BLaER1 (cell line): ENCODE measurements at regions not wholly inside any gene's neighbourhood (a gene's known extent, or its start where the extent isn't known, plus 50 kb on each side); places are given as distances from the start of the nearest gene placed in this dataset.

ENCODE experiments used
- H3K27ac ChIP-seq: shearing (Covaris generic); formaldehyde crosslinking; 2 replicates; pipeline ENCODE4 v1.8.1; 2022
- H3K27me3 ChIP-seq: shearing (Covaris generic); formaldehyde crosslinking; 2 replicates; pipeline ENCODE4 v1.8.1; 2022
- H3K36me3 ChIP-seq: shearing (Covaris generic); formaldehyde crosslinking; 2 replicates; pipeline ENCODE4 v1.8.1; 2022
- H3K4me1 ChIP-seq: shearing (Covaris generic); formaldehyde crosslinking; 2 replicates; pipeline ENCODE4 v1.8.1; 2022
- H3K4me2 ChIP-seq: shearing (Covaris generic); formaldehyde crosslinking; 2 replicates; pipeline ENCODE4 v1.8.1; 2022
- H3K4me3 ChIP-seq: shearing (Covaris generic); formaldehyde crosslinking; 2 replicates; pipeline ENCODE4 v1.8.1; 2022
- H3K9ac ChIP-seq: shearing (Covaris generic); formaldehyde crosslinking; 2 replicates; pipeline ENCODE4 v1.8.1; 2022
- H3K9me3 ChIP-seq: shearing (Covaris generic); formaldehyde crosslinking; 2 replicates; pipeline ENCODE4 v1.8.1; 2022
- H4K20me1 ChIP-seq: shearing (Covaris generic); formaldehyde crosslinking; 2 replicates; pipeline ENCODE4 v1.8.1; 2022
- Cebpa-rat ChIP-seq: shearing (Covaris generic); IDR thresholded peaks from 2 replicates; pipeline ENCODE4 v1.8.1; 2022

- H3K4me3 ChIP-seq, result no peak overlapping the region
- H3K9me3 ChIP-seq, result no peaks in the 10 kb centered on the region
- TF ChIP-seq Cebpa-rat, result no peak
- no peaks in the 10 kb centered on the region for H4K20me1 ChIP-seq
- H3K27ac ChIP-seq, result 0 out of 2 replicates have a peak overlapping the region, but pooled peaks have one; percentile 22
- no peaks in the 10 kb centered on the region for H3K36me3 ChIP-seq
- H3K27me3 ChIP-seq, result no peaks in the 10 kb centered on the region
- H3K9ac ChIP-seq, result peak overlapping the region; percentile 12; the same call in 1 of the 2 replicates
- H3K4me2 ChIP-seq, result peak overlapping the region; percentile 62
- peaks cover 19% of the 10 kb centered on the region for H3K4me1 ChIP-seq
Observed at GRCh38 chr17:72558971-72559476, 438.2 kb downstream of the SOX9 start.

GRCh38 chr17:72560303-72561247, 439.8 kb downstream of the SOX9 start:
- no peak for TF ChIP-seq Cebpa-rat
- H3K27ac ChIP-seq, result no peak overlapping the region
- no peak overlapping the region for H3K9ac ChIP-seq
- H3K4me3 ChIP-seq, result no peak overlapping the region
- no peaks in the 10 kb centered on the region for H3K9me3 ChIP-seq
- no peaks in the 10 kb centered on the region for H4K20me1 ChIP-seq
- H3K27me3 ChIP-seq, result no peaks in the 10 kb centered on the region
- H3K4me2 ChIP-seq, result no peak overlapping the region
- no peaks in the 10 kb centered on the region for H3K36me3 ChIP-seq
- H3K4me1 ChIP-seq, result peaks cover 19% of the 10 kb centered on the region

GRCh38 chr17:72561266-72561665, 440.4 kb downstream of the SOX9 start:
- no peak for TF ChIP-seq Cebpa-rat

GRCh38 chr17:72561680-72562079, 440.9 kb downstream of the SOX9 start:
- Histone ChIP-seq H3K4me2 (no peak overlapping the region), H3K4me1 (peaks cover 19% of the 10 kb centered on the region), H3K27ac (no peak overlapping the region), H3K9me3 (no peaks in the 10 kb centered on the region), H3K4me3 (no peak overlapping the region), H3K9ac (no peak overlapping the region), H4K20me1 (no peaks in the 10 kb centered on the region), H3K27me3 (no peaks in the 10 kb centered on the region), H3K36me3 (no peaks in the 10 kb centered on the region)
- TF ChIP-seq Cebpa-rat, result no peak

More at GRCh38 chr17:72561266-72561665, 440.4 kb downstream of the SOX9 start:
- no peak overlapping the region for H3K27ac ChIP-seq
- H3K9ac ChIP-seq, result no peak overlapping the region
- H3K4me3 ChIP-seq, result no peak overlapping the region
- H3K4me1 ChIP-seq, result peaks cover 19% of the 10 kb centered on the region
- no peaks in the 10 kb centered on the region for H3K27me3 ChIP-seq
- no peaks in the 10 kb centered on the region for H3K9me3 ChIP-seq
- no peak overlapping the region for H3K4me2 ChIP-seq
- H4K20me1 ChIP-seq, result no peaks in the 10 kb centered on the region
- no peaks in the 10 kb centered on the region for H3K36me3 ChIP-seq

- Histone ChIP-seq H3K27ac (no peak overlapping the region), H3K27me3 (no peaks in the 10 kb centered on the region)
Observed at GRCh38 chr17:72562615-72563188, 441.9 kb downstream of the SOX9 start.

GRCh38 chr17:72563952-72564351, 443.1 kb downstream of the SOX9 start:
- Histone ChIP-seq H3K27me3 (no peaks in the 10 kb centered on the region), H3K9me3 (no peaks in the 10 kb centered on the region), H3K4me3 (no peak overlapping the region), H3K27ac (no peak overlapping the region), H4K20me1 (no peaks in the 10 kb centered on the region), H3K4me1 (peaks cover 33% of the 10 kb centered on the region), H3K4me2 (no peak overlapping the region), H3K36me3 (no peaks in the 10 kb centered on the region), H3K9ac (no peak overlapping the region)
- no peak for TF ChIP-seq Cebpa-rat

More at GRCh38 chr17:72562615-72563188, 441.9 kb downstream of the SOX9 start:
- no peak for TF ChIP-seq Cebpa-rat
- Histone ChIP-seq H3K9ac (no peak overlapping the region), H4K20me1 (no peaks in the 10 kb centered on the region), H3K4me3 (no peak overlapping the region), H3K4me1 (peaks cover 28% of the 10 kb centered on the region), H3K9me3 (no peaks in the 10 kb centered on the region), H3K4me2 (no peak overlapping the region), H3K36me3 (no peaks in the 10 kb centered on the region)

- Histone ChIP-seq H4K20me1 (no peaks in the 10 kb centered on the region), H3K9ac (no peak overlapping the region)
Observed at GRCh38 chr17:72565006-72565405, 444.2 kb downstream of the SOX9 start.

GRCh38 chr17:72565758-72566157, 444.9 kb downstream of the SOX9 start:
- no peak for TF ChIP-seq Cebpa-rat
- Histone ChIP-seq H3K36me3 (no peaks in the 10 kb centered on the region), H3K27ac (0 out of 2 replicates have a peak overlapping the region, but pooled peaks have one; percentile 18)

More at GRCh38 chr17:72565006-72565405, 444.2 kb downstream of the SOX9 start:
- TF ChIP-seq Cebpa-rat, result no peak
- Histone ChIP-seq H3K9me3 (no peaks in the 10 kb centered on the region), H3K36me3 (no peaks in the 10 kb centered on the region), H3K27ac (no peak overlapping the region), H3K4me1 (peaks cover 30% of the 10 kb centered on the region), H3K4me2 (no peak overlapping the region), H3K4me3 (no peak overlapping the region), H3K27me3 (no peaks in the 10 kb centered on the region)

GRCh38 chr17:72566671-72567484, 446.1 kb downstream of the SOX9 start:
- Histone ChIP-seq H3K36me3 (no peaks in the 10 kb centered on the region), H3K4me1 (peaks cover 29% of the 10 kb centered on the region), H3K4me2 (0 out of 2 replicates have a peak overlapping the region, but pooled peaks have one; percentile 14), H3K27ac (no peak overlapping the region), H3K9ac (no peak overlapping the region), H4K20me1 (no peaks in the 10 kb centered on the region), H3K27me3 (no peaks in the 10 kb centered on the region), H3K4me3 (no peak overlapping the region), H3K9me3 (no peaks in the 10 kb centered on the region)
- TF ChIP-seq Cebpa-rat, result no peak

More at GRCh38 chr17:72565758-72566157, 444.9 kb downstream of the SOX9 start:
- Histone ChIP-seq H3K4me1 (peaks cover 29% of the 10 kb centered on the region), H3K9me3 (no peaks in the 10 kb centered on the region), H3K9ac (no peak overlapping the region), H4K20me1 (no peaks in the 10 kb centered on the region), H3K4me3 (no peak overlapping the region), H3K27me3 (no peaks in the 10 kb centered on the region), H3K4me2 (no peak overlapping the region)
